C4-2B (cell line): ENCODE measurements at regions not wholly inside any gene's neighbourhood (a gene's known extent, or its start where the extent isn't known, plus 50 kb on each side); places are given as distances from the start of the nearest gene placed in this dataset.

ENCODE experiments used
- CTCF ChIP-seq: fragments of 450-650 bp; conservative IDR thresholded peaks from 2 replicates; pipeline ENCODE4 v1.5.1; 2017; ENCODE audit warnings: mild to moderate bottlenecking
- ZFX ChIP-seq: fragments of 450-650 bp; IDR thresholded peaks from 2 replicates; pipeline ENCODE4 v1.6.1; 2017

GRCh38 chr10:6924166-6924565 lies 344.1 kb upstream of the PRKCQ start:
- TF ChIP-seq CTCF (no peak), ZFX (no peak)
